Activated naive CD8-positive, alpha-beta T cell treated with anti-CD3 and anti-CD28 coated beads for 36 hours (primary cell): ENCODE measurements at regions not wholly inside any gene's neighbourhood (a gene's known extent, or its start where the extent isn't known, plus 50 kb on each side); places are given as distances from the start of the nearest gene placed in this dataset.

Experiments
- DNase-seq: peaks from one replicate; pipeline ENCODE4 v3.0.0; 2021
- H3K27ac Mint-ChIP-seq: one replicate; pipeline ENCODE4 v1.8.0; 2022; ENCODE audit warnings: mild to moderate bottlenecking, moderate library complexity, mixed read lengths
- H3K27me3 Mint-ChIP-seq: one replicate; pipeline ENCODE4 v1.8.0; 2022; ENCODE audit warnings: mild to moderate bottlenecking, mixed read lengths
- H3K36me3 Mint-ChIP-seq: one replicate; pipeline ENCODE4 v1.8.0; 2021; ENCODE audit warnings: mild to moderate bottlenecking, mixed read lengths
- H3K4me1 Mint-ChIP-seq: one replicate; pipeline ENCODE4 v1.8.0; 2021; ENCODE audit warnings: mixed read lengths
- H3K4me3 Mint-ChIP-seq: one replicate; pipeline ENCODE4 v1.8.0; 2022; ENCODE audit warnings: mild to moderate bottlenecking, moderate library complexity, mixed read lengths
- H3K9me3 Mint-ChIP-seq: one replicate; pipeline ENCODE4 v1.8.0; 2022; ENCODE audit warnings: mixed read lengths

GRCh38 chr12:39043424-39043822 lies 138.0 kb upstream of the CPNE8 start:
- no peaks in the 10 kb centered on the region for H3K27me3 Mint-ChIP-seq
- no peaks in the 10 kb centered on the region for H3K36me3 Mint-ChIP-seq
- H3K9me3 Mint-ChIP-seq = no peaks in the 10 kb centered on the region
- H3K4me1 Mint-ChIP-seq = no peaks in the 10 kb centered on the region
- H3K27ac Mint-ChIP-seq = no peak overlapping the region
- H3K4me3 Mint-ChIP-seq = no peak overlapping the region
- no peak for DNase-seq

DNA sequence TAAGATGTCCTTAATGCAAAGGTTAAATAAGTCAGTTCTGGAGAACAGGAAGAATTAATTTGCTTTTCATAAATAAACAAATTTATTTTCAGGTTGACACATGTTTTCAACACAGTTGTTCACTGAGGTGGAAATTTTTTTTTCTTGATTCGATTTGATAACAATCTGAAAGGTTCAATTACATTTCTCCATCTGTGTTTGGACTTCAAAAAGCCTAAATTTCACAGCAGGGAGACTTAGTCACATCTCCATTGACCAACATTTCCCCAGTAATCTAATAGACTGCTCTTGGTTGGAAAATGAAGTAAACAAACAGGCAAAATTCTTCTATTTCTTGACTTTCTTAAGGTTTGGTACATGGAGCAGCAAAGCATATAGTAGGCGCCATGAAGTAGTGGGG lies 134.9 kb upstream of the CPNE8 start:
- no peak for DNase-seq
- Mint-ChIP-seq H3K27ac (no peak overlapping the region), H3K36me3 (no peaks in the 10 kb centered on the region), H3K4me1 (no peaks in the 10 kb centered on the region), H3K9me3 (no peaks in the 10 kb centered on the region), H3K4me3 (no peak overlapping the region), H3K27me3 (no peaks in the 10 kb centered on the region)

DNA sequence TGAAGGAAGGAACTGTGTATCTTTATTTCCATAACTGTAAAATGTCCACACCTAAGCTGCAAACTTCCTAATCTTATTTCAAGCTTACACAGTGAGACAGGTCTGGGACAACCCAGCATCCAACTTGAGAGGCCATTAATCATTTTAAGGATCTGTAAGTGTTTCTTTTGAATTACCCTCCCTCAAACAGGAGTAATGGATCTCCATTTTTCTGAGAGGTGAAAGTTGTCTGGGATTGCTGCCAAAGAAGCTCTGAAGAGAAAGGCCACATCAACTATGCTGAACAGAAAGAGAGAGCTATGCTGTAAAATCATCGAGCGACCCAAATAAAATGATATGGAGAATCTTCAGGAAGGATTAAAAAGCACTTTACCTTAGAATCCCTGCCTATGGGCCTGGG lies 131.7 kb upstream of the CPNE8 start:
- H3K4me3 Mint-ChIP-seq = no peak overlapping the region
- no peaks in the 10 kb centered on the region for H3K9me3 Mint-ChIP-seq
- no peaks in the 10 kb centered on the region for H3K36me3 Mint-ChIP-seq
- no peaks in the 10 kb centered on the region for H3K4me1 Mint-ChIP-seq
- H3K27me3 Mint-ChIP-seq = no peaks in the 10 kb centered on the region
- no peak overlapping the region for H3K27ac Mint-ChIP-seq
- no peak for DNase-seq

- Mint-ChIP-seq H3K27me3 (no peaks in the 10 kb centered on the region), H3K27ac (no peak overlapping the region), H3K36me3 (no peaks in the 10 kb centered on the region), H3K4me1 (no peaks in the 10 kb centered on the region), H3K4me3 (no peak overlapping the region), H3K9me3 (no peaks in the 10 kb centered on the region)
- DNase-seq = no peak
Observed at GRCh38 chr12:39036105-39036504, 130.7 kb upstream of the CPNE8 start.

DNA sequence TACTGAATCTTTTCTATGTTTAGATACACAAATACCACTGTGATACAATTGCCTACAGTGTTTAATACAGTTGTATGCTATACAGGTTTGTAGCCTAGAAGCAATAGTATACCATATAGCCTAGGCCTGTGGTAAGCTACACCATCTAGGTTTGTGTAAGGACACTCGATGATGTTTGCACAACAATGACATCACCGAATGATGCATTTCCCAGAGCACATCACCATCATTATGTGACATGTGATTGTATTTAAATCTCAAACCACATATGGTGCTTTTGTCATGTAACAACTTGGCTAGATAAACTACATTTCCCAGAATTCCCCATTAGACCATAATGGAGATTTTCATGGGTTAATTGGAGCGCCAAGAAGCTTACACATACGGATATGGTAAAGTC lies 128.4 kb upstream of the CPNE8 start:
- no peak overlapping the region for H3K4me3 Mint-ChIP-seq
- H3K27ac Mint-ChIP-seq = no peak overlapping the region
- DNase-seq = no peak
- no peaks in the 10 kb centered on the region for H3K36me3 Mint-ChIP-seq
- H3K4me1 Mint-ChIP-seq = no peaks in the 10 kb centered on the region
- H3K9me3 Mint-ChIP-seq = no peaks in the 10 kb centered on the region
- H3K27me3 Mint-ChIP-seq = no peaks in the 10 kb centered on the region

GRCh38 chr12:39032448-39032847 lies 127.1 kb upstream of the CPNE8 start:
- H3K4me3 Mint-ChIP-seq = no peak overlapping the region
- no peak overlapping the region for H3K27ac Mint-ChIP-seq
- H3K9me3 Mint-ChIP-seq = no peaks in the 10 kb centered on the region
- H3K27me3 Mint-ChIP-seq = no peaks in the 10 kb centered on the region
- no peaks in the 10 kb centered on the region for H3K4me1 Mint-ChIP-seq
- no peaks in the 10 kb centered on the region for H3K36me3 Mint-ChIP-seq
- no peak for DNase-seq

DNA sequence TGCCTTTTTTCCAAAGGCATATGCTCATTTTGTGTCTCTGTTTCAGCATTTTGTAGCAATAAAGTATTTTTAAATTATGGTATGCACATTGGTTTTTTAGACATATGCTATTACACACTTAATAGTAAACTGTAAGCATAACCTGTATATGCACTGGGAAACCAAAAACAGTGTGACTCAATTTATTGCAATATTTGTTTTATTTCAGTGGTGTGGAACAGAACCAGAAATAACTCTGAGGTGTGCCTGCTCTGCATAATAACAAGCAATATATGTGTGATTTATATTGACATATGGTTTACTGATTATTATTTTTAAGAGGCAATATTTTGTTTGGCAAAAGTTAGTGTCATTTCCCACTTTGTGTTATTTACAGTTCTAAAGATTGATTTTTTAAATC lies 126.6 kb upstream of the CPNE8 start:
- H3K27ac Mint-ChIP-seq = no peak overlapping the region
- no peak for DNase-seq
- H3K4me1 Mint-ChIP-seq = no peaks in the 10 kb centered on the region
- H3K27me3 Mint-ChIP-seq = no peaks in the 10 kb centered on the region
- H3K4me3 Mint-ChIP-seq = no peak overlapping the region
- H3K9me3 Mint-ChIP-seq = no peaks in the 10 kb centered on the region
- H3K36me3 Mint-ChIP-seq = no peaks in the 10 kb centered on the region

- Mint-ChIP-seq H3K4me1 (no peaks in the 10 kb centered on the region), H3K27me3 (no peaks in the 10 kb centered on the region), H3K4me3 (no peak overlapping the region), H3K36me3 (no peaks in the 10 kb centered on the region), H3K9me3 (peaks cover 9% of the 10 kb centered on the region), H3K27ac (no peak overlapping the region)
- DNase-seq = no peak
Observed at GRCh38 chr12:39028382-39028781, 123.0 kb upstream of the CPNE8 start.

GRCh38 chr12:39012870-39013269 lies 107.5 kb upstream of the CPNE8 start:
- H3K4me1 Mint-ChIP-seq = no peaks in the 10 kb centered on the region
- no peak overlapping the region for H3K27ac Mint-ChIP-seq
- DNase-seq = no peak
- H3K9me3 Mint-ChIP-seq = peaks cover 2% of the 10 kb centered on the region
- no peaks in the 10 kb centered on the region for H3K36me3 Mint-ChIP-seq
- no peak overlapping the region for H3K4me3 Mint-ChIP-seq
- no peaks in the 10 kb centered on the region for H3K27me3 Mint-ChIP-seq

GRCh38 chr12:39011166-39011565 lies 105.8 kb upstream of the CPNE8 start:
- H3K27ac Mint-ChIP-seq = no peak overlapping the region
- no peak for DNase-seq
- H3K4me3 Mint-ChIP-seq = no peak overlapping the region
- H3K9me3 Mint-ChIP-seq = peaks cover 2% of the 10 kb centered on the region
- H3K27me3 Mint-ChIP-seq = no peaks in the 10 kb centered on the region
- H3K36me3 Mint-ChIP-seq = no peaks in the 10 kb centered on the region
- H3K4me1 Mint-ChIP-seq = no peaks in the 10 kb centered on the region

DNA sequence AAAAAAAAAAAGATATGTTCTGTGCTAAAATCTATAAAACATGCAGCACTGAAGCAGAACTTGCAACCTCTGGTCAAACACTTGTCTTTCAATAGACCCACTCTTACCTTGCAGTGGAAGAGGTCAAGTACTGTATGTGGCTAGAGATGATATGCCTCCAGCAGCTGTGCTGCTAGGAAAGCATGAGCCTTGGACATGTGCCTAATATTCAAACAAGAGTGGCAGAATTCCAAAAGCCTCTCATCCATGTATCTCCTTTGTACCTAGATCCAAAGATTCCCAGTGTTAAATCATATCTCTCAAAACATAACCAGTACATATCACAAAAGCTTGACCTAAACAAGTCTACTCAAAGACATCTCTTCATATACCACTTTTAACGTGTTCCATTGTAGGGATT lies 105.0 kb upstream of the CPNE8 start:
- Mint-ChIP-seq H3K9me3 (peaks cover 3% of the 10 kb centered on the region), H3K27me3 (no peaks in the 10 kb centered on the region)

GRCh38 chr12:39007619-39008018 lies 102.2 kb upstream of the CPNE8 start:
- Mint-ChIP-seq H3K27me3 (no peaks in the 10 kb centered on the region), H3K27ac (no peak overlapping the region), H3K4me1 (no peaks in the 10 kb centered on the region)

More for the DNA sequence above, 105.0 kb upstream of the CPNE8 start:
- Mint-ChIP-seq H3K4me3 (no peak overlapping the region), H3K27ac (no peak overlapping the region), H3K36me3 (no peaks in the 10 kb centered on the region), H3K4me1 (no peaks in the 10 kb centered on the region)
- no peak for DNase-seq

DNA sequence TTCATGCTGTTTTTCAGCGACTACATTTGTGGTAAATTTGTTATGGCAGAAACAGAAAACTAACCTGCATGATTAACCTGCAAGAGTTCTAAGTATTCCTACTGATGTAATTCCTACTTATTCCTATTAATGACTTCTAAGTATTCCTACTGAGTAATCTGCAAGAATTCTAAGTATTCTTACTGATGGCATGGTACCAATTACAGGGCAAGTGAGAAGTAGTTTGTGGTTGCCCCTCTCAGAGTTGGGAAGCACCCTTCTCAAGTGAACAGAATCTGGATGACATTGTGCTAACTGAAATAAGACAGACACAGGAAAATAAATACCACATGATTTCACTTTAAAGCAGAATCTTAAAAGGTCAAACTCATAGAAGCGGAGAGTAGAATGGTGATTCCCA lies 100.9 kb upstream of the CPNE8 start:
- no peak overlapping the region for H3K27ac Mint-ChIP-seq
- H3K4me3 Mint-ChIP-seq = no peak overlapping the region
- no peak for DNase-seq
- no peaks in the 10 kb centered on the region for H3K4me1 Mint-ChIP-seq
- H3K27me3 Mint-ChIP-seq = no peaks in the 10 kb centered on the region
- peaks cover 1% of the 10 kb centered on the region for H3K9me3 Mint-ChIP-seq
- H3K36me3 Mint-ChIP-seq = no peaks in the 10 kb centered on the region

More at GRCh38 chr12:39007619-39008018, 102.2 kb upstream of the CPNE8 start:
- DNase-seq = no peak
- peaks cover 1% of the 10 kb centered on the region for H3K9me3 Mint-ChIP-seq
- no peak overlapping the region for H3K4me3 Mint-ChIP-seq
- H3K36me3 Mint-ChIP-seq = no peaks in the 10 kb centered on the region

DNA sequence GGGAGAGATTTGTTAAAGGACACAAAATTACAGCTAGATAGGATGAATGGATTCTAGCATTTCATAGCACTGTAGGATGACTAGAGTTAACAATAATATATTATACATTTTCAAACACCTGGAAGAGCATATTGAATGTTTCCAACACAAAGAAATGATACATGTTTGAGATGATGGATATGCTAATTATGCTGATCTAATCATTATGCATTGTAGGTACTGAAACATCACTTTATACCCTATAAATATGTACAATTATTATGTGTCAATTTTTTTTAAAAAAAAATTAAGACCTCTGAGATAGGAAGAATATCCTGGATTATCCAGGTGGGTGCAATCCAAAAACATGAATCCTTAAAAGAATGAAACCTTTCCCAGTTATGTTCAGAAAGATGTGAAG lies 100.3 kb upstream of the CPNE8 start:
- H3K27me3 Mint-ChIP-seq = no peaks in the 10 kb centered on the region

GRCh38 chr12:39003541-39004155 lies 98.3 kb upstream of the CPNE8 start:
- Mint-ChIP-seq H3K27ac (no peak overlapping the region), H3K36me3 (no peaks in the 10 kb centered on the region), H3K4me3 (no peak overlapping the region), H3K27me3 (no peaks in the 10 kb centered on the region), H3K9me3 (peaks cover 1% of the 10 kb centered on the region), H3K4me1 (no peaks in the 10 kb centered on the region)
- DNase-seq = no peak

More for the DNA sequence above, 100.3 kb upstream of the CPNE8 start:
- Mint-ChIP-seq H3K9me3 (peaks cover 1% of the 10 kb centered on the region), H3K4me3 (no peak overlapping the region), H3K4me1 (no peaks in the 10 kb centered on the region), H3K27ac (no peak overlapping the region), H3K36me3 (no peaks in the 10 kb centered on the region)
- DNase-seq = no peak

DNA sequence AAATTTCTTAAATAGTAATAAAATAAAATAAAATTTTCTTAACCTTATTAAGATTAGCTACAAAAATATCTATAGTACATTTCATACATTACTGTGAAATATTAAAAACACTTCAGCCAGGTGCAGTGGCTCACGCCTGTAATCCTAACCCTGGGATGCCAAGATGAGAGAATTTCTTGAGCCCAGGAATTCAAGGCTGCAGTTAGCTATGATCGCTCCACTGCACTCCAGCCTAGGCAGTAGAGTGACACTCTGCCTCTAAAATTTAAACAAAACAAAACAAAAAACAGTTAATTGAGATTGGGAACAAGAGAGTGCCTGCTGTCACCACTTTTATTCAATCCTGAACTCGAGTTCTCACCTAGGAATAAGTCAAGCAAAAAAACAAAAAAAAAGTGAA lies 95.0 kb upstream of the CPNE8 start:
- Mint-ChIP-seq H3K36me3 (no peaks in the 10 kb centered on the region), H3K4me1 (no peaks in the 10 kb centered on the region), H3K4me3 (no peak overlapping the region), H3K9me3 (peaks cover under 1% of the 10 kb centered on the region), H3K27ac (no peak overlapping the region), H3K27me3 (no peaks in the 10 kb centered on the region)
- no peak for DNase-seq
